Right lobe of liver (tissue), 4 donors: ENCODE measurements at regions not wholly inside any gene's neighbourhood (a gene's known extent, or its start where the extent isn't known, plus 50 kb on each side); places are given as distances from the start of the nearest gene placed in this dataset.

Source experiments
- POLR2A ChIP-seq: fragments of 450-650 bp; IDR thresholded peaks from one replicate; pipeline ENCODE4 v1.6.1; 2017; ENCODE audit warnings: antibody characterized with exemption, mild to moderate bottlenecking
- TF ChIP-seq, protein P1 (sequence below), 4 donors: fragments of 200-600 bp in 3 of 4; fragments of 450-650 bp in 1 of 4; IDR thresholded peaks; one replicate each; pipeline versions ENCODE4 v1.5.1 to v1.8.0; 2016 to 2022; ENCODE audit warnings: antibody characterized with exemption in 4 of 4, mild to moderate bottlenecking in 2 of 4
- donor health status: DM: no; HTN: no; CAD: no.
- donor health status: DM: no; HTN: no; CAD: no.
- donor health status: DM: no; HTN: yes; CAD: no.

- TF ChIP-seq, protein P1, sequence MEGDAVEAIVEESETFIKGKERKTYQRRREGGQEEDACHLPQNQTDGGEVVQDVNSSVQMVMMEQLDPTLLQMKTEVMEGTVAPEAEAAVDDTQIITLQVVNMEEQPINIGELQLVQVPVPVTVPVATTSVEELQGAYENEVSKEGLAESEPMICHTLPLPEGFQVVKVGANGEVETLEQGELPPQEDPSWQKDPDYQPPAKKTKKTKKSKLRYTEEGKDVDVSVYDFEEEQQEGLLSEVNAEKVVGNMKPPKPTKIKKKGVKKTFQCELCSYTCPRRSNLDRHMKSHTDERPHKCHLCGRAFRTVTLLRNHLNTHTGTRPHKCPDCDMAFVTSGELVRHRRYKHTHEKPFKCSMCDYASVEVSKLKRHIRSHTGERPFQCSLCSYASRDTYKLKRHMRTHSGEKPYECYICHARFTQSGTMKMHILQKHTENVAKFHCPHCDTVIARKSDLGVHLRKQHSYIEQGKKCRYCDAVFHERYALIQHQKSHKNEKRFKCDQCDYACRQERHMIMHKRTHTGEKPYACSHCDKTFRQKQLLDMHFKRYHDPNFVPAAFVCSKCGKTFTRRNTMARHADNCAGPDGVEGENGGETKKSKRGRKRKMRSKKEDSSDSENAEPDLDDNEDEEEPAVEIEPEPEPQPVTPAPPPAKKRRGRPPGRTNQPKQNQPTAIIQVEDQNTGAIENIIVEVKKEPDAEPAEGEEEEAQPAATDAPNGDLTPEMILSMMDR (IDR thresholded peaks at IDR 0.05), result no peak
- no peak for TF ChIP-seq POLR2A
Measured at GRCh38 chr1:102466487-102466886, 469.8 kb upstream of the OLFM3 start.
